Keratinocyte (primary cell): ENCODE measurements at regions not wholly inside any gene's neighbourhood (a gene's known extent, or its start where the extent isn't known, plus 50 kb on each side); places are given as distances from the start of the nearest gene placed in this dataset.

Experiments used
- EZH2 ChIP-seq: IDR thresholded peaks from one replicate; pipeline ENCODE4 v1.6.1; 2012; ENCODE audit warnings: inconsistent platforms, mild to moderate bottlenecking, low read length, moderate library complexity
- TF ChIP-seq, protein P1 (sequence below), 3 experiments: IDR thresholded peaks in 1 of 3; conservative IDR thresholded peaks in 1 of 3; optimal IDR thresholded peaks in 1 of 3; 2 replicates in 2 of 3; 3 replicates in 1 of 3; pipeline versions ENCODE3 to v1.5.1; 2011; ENCODE audit warnings: low read length in 3 of 3, mild to moderate bottlenecking in 3 of 3, moderate library complexity in 2 of 3, control low read depth in 1 of 3, inconsistent platforms in 1 of 3; ENCODE audit not compliant: insufficient read depth in 2 of 3; ENCODE audit errors: extremely low read depth in 1 of 3

DNA sequence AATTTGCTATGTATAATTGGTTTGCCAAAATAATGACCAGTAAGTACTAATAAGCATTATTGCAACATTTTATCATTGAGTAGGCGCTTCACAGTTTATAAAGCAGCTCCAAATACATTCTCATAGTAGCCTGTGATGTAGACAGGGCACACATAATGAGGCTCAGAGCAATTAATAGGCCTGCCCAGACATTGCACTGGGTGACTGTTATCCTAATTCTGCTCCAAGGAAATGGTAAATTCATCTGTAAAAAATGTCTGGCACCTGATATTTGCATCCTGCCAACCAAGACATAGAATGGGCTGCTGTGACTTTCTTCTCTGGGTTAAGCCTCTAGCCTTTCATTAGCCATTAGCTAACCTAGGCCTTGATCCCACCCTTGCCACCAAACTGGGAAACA, 97.6 kb downstream of the SEM1 start:
- TF ChIP-seq, protein P1, sequence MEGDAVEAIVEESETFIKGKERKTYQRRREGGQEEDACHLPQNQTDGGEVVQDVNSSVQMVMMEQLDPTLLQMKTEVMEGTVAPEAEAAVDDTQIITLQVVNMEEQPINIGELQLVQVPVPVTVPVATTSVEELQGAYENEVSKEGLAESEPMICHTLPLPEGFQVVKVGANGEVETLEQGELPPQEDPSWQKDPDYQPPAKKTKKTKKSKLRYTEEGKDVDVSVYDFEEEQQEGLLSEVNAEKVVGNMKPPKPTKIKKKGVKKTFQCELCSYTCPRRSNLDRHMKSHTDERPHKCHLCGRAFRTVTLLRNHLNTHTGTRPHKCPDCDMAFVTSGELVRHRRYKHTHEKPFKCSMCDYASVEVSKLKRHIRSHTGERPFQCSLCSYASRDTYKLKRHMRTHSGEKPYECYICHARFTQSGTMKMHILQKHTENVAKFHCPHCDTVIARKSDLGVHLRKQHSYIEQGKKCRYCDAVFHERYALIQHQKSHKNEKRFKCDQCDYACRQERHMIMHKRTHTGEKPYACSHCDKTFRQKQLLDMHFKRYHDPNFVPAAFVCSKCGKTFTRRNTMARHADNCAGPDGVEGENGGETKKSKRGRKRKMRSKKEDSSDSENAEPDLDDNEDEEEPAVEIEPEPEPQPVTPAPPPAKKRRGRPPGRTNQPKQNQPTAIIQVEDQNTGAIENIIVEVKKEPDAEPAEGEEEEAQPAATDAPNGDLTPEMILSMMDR (optimal IDR thresholded peaks at IDR 0.05 in 1 of 3, IDR thresholded peaks at IDR 0.05 in 1 of 3, conservative IDR thresholded peaks at IDR 0.05 in 1 of 3; ENCODE audit: extremely low read depth in 1 of 3, insufficient read depth in 2 of 3, low read length in 3 of 3): no peak
- TF ChIP-seq EZH2: no peak
